ENCODE measurements at regions not wholly inside any gene's neighbourhood (a gene's known extent, or its start where the extent isn't known, plus 50 kb on each side); places are given as distances from the start of the nearest gene placed in this dataset.

GRCh38 chr1:59014827-59015226, 231.0 kb upstream of the JUN start:
- Histone ChIP-seq H3K27me3 (no peaks in the 10 kb centered on the region), H3K9me3 (no peaks in the 10 kb centered on the region), H3K4me1 (peaks cover 21% of the 10 kb centered on the region), H3K36me3 (no peaks in the 10 kb centered on the region), H3K4me3 (no peak overlapping the region), H3K27ac (no peak overlapping the region)
- no peak for ATAC-seq
- intact Hi-C loops (cut with DNase I) = no loop called here
- TF ChIP-seq CTCF (IDR thresholded peaks at IDR 0.05) = no peak
- no peak for DNase-seq

- H3K36me3 ChIP-seq = no peaks in the 10 kb centered on the region
- DNase-seq (no peak), ATAC-seq (no peak)
- H3K27ac ChIP-seq = no peak overlapping the region
- H3K4me1 ChIP-seq = peaks cover 28% of the 10 kb centered on the region
- H3K27me3 ChIP-seq = no peaks in the 10 kb centered on the region
- intact Hi-C loops (cut with DNase I) = no loop called here
- H3K9me3 ChIP-seq = no peaks in the 10 kb centered on the region
- TF ChIP-seq CTCF (IDR thresholded peaks at IDR 0.05) = no peak
- H3K4me3 ChIP-seq = no peak overlapping the region
Measured at GRCh38 chr1:59015708-59016107, 231.9 kb upstream of the JUN start.

DNA sequence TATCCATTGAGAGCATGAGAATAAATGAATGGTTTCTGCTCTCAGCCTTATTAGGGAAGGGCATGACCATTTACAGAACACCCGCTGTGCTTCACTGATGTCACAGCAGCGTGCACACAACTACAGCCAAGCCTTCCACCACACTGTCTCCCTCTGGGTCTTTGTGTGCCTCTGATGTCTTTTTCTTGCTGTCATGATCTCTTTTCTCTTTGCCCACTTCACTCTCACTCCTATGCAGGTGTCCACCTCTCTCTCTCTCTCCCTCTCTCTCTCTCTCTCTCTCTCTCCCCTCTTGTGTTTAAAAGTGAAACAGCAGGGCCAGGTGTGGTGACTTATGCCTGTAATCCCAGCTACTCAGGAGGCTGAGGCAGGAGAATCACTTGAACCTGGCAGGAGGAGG, 232.5 kb upstream of the JUN start:
- intact Hi-C loops (cut with DNase I) = no loop called here
- DNase-seq = no peak

DNA sequence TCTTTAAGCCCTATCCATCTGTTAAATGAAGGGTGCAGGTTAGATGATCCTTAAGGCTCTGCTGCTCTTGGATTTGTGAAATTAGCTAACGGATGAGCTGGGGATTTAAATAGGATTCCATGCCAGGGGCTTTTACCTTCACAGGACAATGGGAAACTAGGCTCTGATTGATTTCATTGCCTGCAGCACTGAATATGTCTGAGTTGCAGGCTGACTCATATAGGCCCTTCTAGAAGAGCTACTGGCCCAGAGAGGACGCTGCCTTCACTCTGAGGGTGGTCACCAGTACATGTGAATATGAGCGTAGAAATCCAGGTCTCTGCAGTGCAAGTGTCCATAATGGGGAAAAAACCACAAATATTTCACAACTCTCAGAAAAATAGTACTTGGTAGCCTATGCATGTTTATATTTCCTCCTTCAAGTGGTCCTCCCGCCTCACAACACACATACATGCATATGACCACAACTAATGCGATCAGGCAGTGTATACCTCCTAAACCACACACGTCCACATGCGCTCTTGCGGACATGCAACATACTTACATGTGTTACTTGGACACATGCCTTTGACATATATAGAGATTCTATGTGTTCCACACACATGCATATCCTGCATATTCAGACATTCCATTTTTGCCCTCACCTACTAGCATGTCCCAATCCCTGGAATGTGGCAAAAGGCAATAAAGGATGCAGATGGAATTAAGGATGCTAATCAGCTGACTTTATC, 233.8 kb upstream of the JUN start:
- H3K36me3 ChIP-seq = no peaks in the 10 kb centered on the region
- H3K4me3 ChIP-seq = no peak overlapping the region
- no peak for TF ChIP-seq CTCF (IDR thresholded peaks at IDR 0.05)
- H3K4me1 ChIP-seq = peaks cover 29% of the 10 kb centered on the region
- DNase-seq (no peak), ATAC-seq (no peak)
- no peak overlapping the region for H3K27ac ChIP-seq
- H3K27me3 ChIP-seq = no peaks in the 10 kb centered on the region
- intact Hi-C loops (cut with DNase I) = no loop called here
- no peaks in the 10 kb centered on the region for H3K9me3 ChIP-seq

More for the DNA sequence above, 232.5 kb upstream of the JUN start:
- Histone ChIP-seq H3K27me3 (no peaks in the 10 kb centered on the region), H3K27ac (no peak overlapping the region), H3K4me1 (peaks cover 31% of the 10 kb centered on the region), H3K9me3 (no peaks in the 10 kb centered on the region), H3K4me3 (no peak overlapping the region), H3K36me3 (no peaks in the 10 kb centered on the region)
- ATAC-seq = no peak
- TF ChIP-seq CTCF (IDR thresholded peaks at IDR 0.05) = no peak

DNA sequence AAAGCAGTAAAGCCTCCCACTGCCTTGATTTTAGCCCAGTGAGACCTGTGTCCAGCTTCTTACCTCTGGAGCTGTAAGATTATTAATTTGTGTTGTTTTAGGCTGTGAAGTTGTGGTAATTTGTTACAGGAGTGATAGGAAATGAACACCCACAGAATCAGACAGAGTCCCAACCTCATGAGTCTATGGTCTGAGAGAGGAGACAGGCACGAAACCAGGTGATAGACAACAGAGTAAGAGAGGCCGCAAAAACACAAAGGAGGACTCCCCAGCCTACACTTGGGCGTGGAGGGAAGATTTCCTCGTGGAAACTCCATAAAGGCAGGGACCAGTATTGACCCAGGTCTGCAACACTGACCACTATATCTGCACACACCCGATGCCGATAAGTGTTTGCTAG, 234.6 kb upstream of the JUN start:
- Histone ChIP-seq H3K4me3 (no peak overlapping the region), H3K9me3 (no peaks in the 10 kb centered on the region), H3K4me1 (peaks cover 22% of the 10 kb centered on the region), H3K27me3 (no peaks in the 10 kb centered on the region), H3K27ac (no peak overlapping the region), H3K36me3 (no peaks in the 10 kb centered on the region)
- no peak for TF ChIP-seq CTCF (IDR thresholded peaks at IDR 0.05)
- intact Hi-C loops (cut with DNase I) = no loop called here
- ATAC-seq (no peak), DNase-seq (no peak)

DNA sequence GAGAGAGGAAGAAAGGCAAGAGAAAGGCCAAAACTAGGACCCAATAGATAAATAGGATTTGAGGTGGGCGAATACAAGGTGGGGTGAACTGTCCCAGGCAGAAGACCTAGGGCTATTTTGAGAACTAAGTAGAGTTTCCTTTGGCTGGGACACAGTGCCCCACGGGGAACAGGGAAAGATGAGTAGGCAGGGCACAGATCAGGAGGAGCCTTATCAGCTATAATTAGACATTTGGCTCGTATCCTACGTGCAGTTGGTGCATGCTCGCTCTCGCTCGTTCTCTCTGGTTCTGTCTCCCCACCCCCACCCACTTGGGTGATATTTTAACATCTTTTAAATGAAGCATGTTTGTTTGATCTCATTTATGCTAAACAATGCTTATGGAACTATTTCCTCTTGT, 235.0 kb upstream of the JUN start:
- H3K27ac ChIP-seq = no peak overlapping the region
- intact Hi-C loops (cut with DNase I) = no loop called here
- no peaks in the 10 kb centered on the region for H3K9me3 ChIP-seq
- no peaks in the 10 kb centered on the region for H3K27me3 ChIP-seq
- DNase-seq = no peak
- H3K4me3 ChIP-seq = no peak overlapping the region
- H3K36me3 ChIP-seq = no peaks in the 10 kb centered on the region
- no peak for ATAC-seq
- peaks cover 17% of the 10 kb centered on the region for H3K4me1 ChIP-seq
- TF ChIP-seq CTCF (IDR thresholded peaks at IDR 0.05) = no peak
